ENCODE measurements at regions not wholly inside any gene's neighbourhood (a gene's known extent, or its start where the extent isn't known, plus 50 kb on each side); places are given as distances from the start of the nearest gene placed in this dataset.
"Not testable (repeated sequence)": the region's sequence is repeated elsewhere in the genome, so short reads cannot be mapped to it uniquely, and the experiment has no call there.

DNA sequence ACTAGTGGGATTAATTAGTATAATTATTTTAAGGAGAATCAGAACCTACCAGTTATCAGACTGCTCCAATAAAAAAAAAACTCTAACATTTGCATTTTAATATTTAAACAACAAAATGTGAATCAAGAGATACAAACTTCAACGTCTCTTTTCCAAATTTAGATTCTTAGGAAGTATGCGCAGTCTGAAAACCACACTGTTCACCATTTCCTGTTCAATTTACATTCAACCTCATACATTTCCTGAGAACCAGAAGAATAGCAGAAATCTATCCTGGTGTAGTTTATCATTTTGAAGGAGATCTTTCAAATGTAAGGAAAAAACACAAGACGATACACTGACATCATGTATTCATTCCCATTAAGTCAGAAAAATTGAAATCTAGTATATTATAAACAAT is 869.2 kb downstream of the EFNA5 start:
- no peak for DNase-seq (ENCODE audit: low spot score)

DNA sequence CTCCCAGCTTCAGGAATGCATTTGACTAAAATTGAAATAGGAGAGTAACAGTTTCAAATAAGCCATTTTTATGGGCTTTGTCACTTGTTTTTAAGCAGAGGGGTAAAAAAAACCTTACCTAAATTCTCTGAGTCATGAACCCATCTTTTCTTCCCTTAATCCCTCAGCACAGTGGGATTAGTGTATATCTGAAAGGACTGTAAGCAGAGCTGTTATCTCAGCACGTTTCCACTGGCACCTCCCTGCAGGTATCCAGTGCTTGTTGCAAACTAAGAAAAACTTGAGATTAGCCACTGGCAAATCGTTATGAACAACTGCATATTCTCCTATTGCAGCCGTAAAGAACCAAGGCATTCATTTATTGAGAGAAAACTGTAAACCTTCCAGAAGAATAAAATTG is 872.7 kb downstream of the EFNA5 start:
- DNase-seq (ENCODE audit: low spot score), result no peak

DNA sequence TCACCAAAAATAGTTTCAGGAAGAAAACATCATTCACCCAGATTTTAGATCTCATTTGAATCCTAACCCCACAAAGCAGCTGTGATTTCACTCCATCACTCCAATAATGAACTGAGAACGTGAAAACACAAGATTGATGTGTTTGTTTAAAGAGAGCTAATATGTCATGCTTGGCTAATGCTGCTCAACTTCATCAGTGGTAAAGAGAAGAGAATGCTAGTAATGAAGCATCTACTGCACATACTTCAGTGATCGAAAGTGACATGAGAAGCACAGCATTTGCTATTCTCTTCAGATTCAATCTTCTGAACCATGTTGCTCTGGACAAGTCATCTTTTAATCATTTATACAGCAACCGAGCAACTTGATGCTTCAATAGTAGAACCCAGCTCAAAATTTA is 874.7 kb downstream of the EFNA5 start:
- DNase-seq (ENCODE audit: low spot score), result no peak

DNA sequence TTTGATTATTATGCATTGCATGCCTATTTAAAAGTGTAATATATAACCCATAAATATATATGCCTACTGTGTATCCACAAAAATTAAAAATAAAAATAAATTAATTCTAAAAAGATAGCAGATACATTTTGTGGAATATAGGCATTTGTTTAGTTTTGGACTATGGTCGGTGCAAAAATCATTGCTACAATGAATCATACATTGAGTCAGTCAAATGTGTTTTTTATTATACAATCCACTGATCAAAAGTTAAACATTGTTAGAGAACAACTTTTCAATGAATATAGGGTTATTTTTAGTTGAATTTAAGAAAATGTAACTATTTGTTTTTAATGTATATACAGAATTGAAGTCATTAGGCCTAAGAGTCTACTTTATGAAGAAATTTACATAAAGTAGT is 885.9 kb downstream of the EFNA5 start:
- no peak for DNase-seq (ENCODE audit: low spot score)

DNA sequence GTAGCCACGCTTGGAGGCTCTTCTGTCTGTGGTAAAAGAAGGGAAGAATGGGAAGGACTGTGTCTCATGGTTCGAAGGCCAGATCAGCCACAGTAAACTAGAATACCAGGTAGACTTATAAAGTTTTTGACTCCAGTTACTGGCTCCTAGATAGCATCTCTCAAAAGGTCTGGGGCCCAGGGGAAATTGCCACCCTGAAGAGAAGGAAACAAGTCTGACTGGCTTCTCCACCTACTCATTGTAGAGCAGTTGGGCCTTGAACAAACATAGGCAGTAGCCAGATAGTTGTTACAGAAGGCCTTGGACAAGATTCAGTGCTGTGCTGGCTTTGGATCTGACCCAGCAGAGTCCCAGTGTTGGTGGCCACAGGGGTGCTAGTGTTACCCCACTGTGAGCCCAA is 890.4 kb downstream of the EFNA5 start:
- no peak for DNase-seq (ENCODE audit: low spot score)

DNA sequence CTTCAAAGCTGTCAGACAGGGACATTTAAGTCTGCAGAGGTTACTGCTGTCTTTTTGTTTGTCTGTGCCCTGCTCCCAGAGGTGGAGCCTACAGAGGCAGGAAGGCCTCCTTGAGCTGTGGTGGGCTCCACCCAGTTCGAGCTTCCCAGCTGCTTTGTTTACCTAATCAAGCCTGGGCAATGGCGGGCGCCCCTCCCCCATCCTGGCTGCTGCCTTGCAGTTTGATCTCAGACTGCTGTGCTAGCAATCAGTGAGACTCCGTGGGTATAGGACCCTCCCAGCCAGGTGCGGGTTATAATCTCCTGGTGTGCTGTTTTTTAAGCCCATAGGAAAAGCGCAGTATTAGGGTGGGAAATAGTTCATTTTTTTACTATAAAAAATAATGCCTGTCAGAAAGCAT is 894.2 kb downstream of the EFNA5 start:
- DNase-seq (ENCODE audit: low spot score), result not testable (repeated sequence)

DNA sequence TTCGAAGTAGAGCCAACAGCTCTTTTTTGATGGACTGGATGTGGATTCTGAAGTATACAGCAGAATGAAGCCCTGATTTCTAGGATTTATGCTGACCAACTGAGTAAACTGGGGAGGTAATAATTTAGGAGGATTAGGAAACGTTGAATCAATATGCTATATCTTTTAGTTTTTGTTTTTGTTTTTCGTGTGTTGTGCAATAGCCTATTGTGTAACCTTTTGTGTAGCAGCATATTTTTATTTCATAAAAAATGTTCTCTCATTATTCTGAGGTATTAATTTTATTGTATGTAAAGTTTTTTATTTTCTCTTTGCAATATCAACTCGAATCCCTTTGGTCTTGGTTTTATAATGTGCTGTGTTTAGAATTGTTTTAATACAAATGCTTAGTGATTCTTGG is 902.3 kb downstream of the EFNA5 start:
- DNase-seq (ENCODE audit: low spot score), result no peak

DNA sequence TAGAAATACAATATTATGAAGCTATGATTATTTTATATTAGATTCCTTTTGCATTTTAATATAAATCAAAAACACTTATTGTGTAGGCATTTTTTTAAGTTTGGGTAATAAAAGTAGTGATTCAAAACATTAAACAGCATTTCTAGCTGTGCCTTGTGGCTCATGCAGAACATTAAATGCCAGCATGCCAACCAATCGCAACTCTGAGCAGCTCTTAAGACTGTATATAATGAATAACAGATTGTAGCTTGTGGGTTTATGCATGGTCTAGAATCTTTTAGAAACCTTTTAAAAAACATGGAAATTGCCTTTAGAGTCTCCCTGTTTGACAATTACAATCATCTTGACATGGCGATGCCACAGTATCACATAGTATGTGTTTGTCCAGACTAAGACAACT is 903.8 kb downstream of the EFNA5 start:
- no peak for DNase-seq (ENCODE audit: low spot score)

DNA sequence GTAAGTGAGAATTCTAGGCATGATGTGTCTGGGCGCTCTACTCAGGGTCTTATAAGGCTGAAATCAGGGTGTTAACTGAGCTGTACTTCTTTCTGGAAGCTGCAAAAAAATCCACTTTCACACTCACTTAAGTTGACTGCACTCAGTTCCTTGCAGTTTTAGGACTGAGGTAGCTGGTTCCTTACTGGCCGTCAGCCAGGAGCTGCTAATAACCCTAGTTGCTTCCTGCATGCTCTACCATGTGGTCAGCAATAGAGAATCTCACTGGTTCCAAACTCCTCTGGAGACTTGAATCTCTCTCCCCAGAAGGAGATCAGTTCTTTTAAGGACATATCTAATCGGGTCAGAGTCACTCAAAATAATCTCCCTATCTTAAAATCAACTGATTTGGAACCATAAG is 911.2 kb downstream of the EFNA5 start:
- DNase-seq (ENCODE audit: low spot score), result no peak

DNA sequence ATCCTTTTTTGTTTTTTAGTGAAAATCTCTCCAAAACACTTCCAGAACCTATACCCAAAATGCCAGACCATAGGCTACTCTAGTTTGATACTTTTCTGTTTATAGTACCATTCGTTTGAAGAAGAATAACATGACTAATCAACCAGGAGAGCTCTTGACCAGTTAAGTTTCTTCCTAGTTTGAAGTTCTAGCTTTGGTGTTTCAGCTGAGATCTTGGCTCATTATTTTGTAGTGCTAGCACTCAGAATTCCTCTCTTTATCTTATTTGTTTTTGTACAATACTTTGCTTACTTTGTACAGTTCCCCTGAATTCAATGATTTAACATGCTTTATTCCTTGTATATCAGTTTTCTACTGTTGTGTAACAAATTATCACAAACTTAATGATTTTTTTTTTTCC is 911.6 kb downstream of the EFNA5 start:
- DNase-seq (ENCODE audit: low spot score), result no peak

DNA sequence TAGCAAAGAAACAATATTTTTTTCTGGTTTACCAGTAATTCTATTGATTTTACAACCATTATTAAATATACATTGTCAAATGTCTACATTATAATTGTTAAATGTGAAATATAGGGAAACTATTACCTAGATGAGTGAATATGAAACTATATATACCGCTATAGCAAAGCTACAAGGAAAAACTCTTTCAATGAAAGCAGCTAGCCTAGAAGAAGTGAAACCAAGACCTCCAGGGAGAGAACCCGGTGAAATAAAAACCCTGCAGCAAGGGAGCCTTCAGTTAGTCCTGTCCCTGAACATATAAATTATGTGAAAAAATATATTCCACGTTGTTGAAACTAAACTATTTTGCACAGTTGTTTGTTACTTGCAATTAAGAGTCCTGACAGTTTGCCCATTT is 913.1 kb downstream of the EFNA5 start:
- no peak for DNase-seq (ENCODE audit: low spot score)

DNA sequence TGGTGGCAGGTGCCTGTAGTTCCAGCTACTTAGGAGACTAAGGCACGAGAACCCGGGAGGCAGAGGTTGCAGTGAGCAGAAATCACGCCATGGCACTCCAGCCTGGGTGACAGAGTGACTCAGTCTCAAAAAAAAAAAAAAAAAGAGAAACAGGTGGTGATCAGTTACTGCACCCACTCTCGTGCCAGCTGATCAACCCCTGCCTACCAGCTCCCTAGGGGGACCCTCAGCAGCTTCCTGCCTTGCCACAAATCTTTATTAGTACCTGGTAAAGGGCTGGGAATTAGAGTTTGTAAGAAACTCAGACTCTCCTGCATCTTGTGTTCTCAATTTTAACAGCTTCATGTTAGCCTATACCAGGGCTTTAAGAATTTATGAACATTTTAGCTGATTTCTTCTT is 914.9 kb downstream of the EFNA5 start:
- no peak for DNase-seq (ENCODE audit: low spot score)

DNA sequence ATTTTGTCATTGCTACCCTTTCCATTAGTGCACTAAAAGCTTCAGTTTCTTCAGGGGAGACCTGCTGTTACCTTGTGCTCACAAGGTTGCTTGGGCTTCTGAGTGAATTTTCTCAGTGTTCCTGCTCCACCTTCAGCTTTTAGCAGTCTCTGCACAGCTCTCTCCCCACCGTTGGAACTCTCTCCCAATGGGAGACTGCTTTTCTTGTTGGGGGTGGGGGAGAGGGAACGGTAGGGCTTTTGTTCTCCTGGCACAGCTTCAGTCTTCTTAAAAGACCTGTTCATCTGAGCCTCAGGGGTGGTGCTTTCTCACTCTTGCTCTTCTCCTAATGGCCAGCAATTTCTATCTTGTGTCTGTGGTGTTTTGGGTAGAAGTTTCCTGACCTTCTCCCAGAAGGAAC is 915.7 kb downstream of the EFNA5 start:
- DNase-seq (ENCODE audit: low spot score), result no peak

DNA sequence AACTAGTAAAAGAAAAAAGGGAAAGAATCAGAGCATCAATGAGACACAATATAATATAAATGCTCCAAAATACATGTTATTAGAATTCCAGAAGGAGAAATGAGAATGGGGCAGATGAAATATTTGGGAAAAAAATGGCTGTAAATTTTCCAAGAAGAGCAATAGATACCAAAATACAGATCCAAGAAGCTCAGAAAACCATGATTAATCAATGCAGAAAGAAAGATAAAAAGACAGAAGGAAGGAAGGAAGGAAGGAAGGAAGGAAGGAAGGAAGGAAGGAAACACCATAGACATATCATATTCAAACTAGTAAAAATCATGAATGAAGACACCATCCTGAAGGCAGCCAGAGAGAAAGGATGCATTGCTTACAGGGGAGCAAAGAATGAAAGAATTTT is 920.9 kb downstream of the EFNA5 start:
- DNase-seq (ENCODE audit: low spot score), result no peak

DNA sequence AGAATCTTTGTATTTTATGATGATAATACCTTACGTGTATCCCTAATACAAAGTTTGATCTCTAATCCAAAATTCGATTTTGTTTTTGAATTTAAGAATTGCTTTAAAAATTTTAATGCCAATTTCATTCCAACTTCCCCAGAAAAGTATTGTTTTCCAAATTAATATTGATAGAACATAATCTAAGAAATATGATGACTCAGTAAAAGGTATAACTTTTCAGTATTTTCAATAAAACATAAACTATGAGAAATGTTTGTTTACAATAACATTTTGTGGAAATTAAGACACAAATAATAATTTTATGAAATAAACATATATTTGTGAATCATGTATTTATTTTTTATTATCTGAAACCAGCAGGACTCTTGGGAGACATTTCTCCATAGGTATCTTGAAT is 931.6 kb downstream of the EFNA5 start:
- DNase-seq (ENCODE audit: low spot score), result no peak

DNA sequence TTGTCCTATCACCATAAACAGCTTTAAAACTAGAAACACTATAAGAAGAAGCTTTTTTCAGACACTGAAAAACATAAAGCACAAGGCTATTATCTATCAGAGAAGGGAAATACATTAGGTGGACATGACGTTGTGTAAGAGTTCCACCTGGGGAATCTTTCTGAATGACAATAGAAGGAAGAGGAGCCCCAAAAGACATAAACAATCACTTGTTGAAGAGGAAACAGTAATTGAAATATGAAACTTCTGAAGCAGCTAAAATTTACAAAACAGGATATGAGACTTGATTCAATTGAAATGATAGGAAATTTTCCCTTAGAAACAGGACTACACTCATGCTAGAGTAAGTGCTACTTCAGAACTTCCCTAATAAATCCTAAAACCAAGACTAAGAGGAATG is 933.6 kb downstream of the EFNA5 start:
- no peak for DNase-seq (ENCODE audit: low spot score)

DNA sequence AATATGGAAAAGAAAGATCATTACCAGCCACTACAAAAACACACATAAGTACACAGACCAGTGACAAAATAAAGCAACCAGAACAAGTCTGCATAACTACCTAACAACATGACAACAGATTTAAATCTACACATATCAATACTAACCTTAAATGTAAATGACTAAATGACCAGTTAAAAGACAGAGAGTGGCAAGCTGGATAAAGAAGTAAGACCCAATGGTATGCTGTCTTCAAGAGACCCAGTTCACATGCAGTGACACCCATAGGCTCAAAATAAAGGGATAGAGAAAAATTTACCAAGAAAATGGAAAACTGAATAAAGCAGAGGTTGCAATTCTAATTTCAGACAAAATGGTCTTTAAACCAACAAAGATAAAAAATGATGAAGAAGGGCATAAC is 938.1 kb downstream of the EFNA5 start:
- DNase-seq (ENCODE audit: low spot score), result no peak

DNA sequence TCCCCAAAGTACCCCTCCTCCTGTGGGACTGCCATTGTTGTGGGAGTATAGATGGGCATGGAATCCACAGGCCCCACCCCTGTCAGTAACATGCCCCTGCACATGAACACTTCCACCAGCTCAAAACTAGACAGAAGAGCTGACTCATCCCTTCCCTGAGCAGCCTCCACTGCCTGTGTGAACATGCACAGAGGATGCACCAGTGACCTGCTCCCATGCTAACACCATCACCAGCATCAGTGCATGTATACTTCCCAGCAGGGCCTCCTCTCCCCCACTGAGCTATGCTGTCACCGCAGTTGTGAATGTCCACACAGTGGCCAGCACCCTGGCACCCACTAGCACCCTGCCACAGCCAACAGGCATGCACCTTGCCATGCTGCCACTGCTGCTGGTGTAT is 939.8 kb downstream of the EFNA5 start:
- no peak for DNase-seq (ENCODE audit: low spot score)

DNA sequence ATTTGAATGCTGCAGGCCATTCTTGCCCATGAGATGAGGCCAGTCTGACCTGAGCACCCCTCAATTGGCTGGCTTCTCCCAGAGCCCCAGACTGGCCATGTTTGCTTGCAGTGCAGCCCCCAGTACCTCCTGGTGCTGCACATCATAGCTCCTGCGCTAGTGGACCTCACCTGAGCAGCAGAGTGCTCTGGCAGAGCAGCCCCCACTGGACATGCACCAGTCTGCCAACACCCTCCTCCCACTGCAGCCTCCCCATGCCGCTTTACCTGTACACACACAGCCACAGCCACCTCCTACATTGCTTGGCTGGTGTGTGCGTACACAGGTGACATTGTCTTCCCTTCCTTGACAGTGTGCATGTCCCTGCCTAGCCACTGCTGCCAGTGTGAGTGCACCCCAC is 940.2 kb downstream of the EFNA5 start:
- DNase-seq (ENCODE audit: low spot score), result no peak

DNA sequence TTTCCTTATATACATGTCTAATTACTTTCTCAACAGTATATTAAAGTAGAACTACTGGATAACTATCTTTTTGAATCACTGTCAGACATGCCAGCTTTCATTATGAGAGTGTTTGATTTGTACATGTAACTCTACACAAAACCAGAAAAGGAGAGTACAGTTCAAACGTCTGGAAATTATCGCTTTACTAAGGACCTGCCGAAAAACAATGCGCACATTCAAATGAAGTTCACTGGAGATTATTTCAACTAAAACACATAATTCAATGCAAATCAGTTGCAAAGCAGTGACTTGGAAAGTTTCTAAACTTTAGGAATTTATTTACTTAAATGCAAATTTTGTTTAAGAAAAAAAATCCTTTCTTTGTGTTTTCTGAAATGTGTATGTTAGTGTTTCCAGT is 942.5 kb downstream of the EFNA5 start:
- DNase-seq (ENCODE audit: low spot score), result no peak

DNA sequence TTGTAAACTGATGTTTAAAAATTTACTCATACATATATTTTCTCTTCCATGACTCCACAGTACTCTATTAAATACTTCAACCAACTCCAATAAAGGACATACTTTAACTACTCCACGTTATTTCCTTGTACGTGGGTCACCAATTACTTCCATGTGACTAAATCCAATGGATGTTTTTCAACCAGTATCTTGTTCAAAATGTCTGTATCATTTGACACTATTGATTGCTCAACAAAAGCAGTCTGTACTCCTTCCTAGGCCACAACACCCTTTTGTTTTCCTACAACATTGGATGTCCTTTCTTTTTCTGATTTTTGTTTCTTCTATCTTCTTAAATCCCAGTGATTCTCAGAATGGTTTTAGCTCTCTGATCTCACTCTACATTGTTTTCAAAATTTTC is 943.7 kb downstream of the EFNA5 start:
- peak; percentile 10 for DNase-seq (ENCODE audit: low spot score)

DNA sequence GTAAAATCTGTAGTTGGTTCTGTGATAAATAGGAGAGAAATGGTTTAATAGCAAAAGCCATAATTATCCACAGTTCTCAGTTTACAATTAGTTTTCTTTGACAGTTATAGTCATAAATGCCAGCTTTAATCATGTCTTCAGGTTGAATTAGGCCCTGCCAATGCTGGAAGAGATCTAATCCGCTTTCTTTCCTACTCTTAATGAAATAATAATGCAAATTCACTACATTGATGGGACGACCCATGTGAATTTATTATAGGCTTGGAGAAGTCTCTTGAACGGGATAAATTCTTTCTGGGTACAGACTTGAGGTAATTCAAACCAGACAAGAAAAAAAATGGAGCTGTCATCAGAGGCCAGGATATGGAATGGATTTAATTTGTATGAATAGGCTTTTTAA is 950.4 kb downstream of the EFNA5 start:
- no peak for DNase-seq (ENCODE audit: low spot score)

DNA sequence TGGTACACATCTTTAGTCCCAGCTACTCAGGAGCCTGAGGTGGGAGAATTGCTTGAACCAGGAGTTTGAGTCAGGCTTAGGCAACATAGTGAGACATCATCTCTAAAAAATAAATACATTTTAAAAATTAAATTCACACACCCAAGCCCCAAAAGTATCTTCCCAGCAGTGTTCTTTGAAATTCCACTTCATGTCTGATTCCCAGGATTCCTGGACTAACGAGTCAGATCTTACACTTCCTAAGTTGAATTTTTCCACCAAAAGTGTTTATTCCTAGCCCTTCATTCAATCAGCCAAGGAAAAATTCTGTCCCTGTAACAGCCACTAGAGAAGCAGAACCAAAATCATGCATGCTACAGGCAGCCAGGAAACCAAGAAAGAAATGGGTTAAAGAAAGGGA is 970.9 kb downstream of the EFNA5 start:
- DNase-seq (ENCODE audit: low spot score), result no peak

DNA sequence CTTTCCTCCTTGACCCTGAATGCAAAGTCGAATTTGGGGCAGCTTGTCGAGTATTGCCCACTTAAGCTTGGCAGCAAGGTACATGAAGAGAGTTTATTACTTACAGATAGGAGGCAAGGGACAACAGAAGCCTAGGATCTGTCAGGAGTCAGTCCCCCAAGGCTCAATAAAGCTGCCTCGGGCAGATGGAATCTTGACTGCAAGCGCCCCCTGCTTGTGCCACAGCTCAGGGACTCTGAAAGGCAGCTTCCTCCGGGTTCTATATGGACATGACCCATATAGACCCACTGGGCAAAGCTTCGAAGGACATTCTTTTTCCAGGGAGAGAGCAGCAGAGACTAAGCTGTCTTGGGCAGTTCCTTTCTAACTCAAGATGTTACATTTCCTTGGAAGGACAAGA is 971.5 kb downstream of the EFNA5 start:
- no peak for DNase-seq (ENCODE audit: low spot score)

DNA sequence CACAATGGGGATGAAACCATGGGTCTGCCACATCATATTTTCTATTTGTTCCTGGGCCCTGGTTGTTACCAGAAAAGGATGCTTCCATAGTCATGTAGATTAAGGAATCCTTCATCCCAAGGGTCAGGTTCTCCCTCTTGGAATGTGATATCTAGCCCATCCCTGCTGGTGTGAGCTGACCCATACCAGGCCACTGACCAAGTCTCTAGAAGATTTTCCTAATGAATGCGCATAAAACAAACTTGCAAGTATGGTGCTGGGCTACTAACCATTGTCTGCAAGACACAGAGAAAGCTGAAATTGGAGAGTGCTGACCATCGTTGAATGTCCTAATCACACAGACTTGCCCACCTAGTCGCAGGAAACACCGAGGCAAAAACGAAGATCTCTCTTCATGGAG is 972.6 kb downstream of the EFNA5 start:
- no peak for DNase-seq (ENCODE audit: low spot score)

DNA sequence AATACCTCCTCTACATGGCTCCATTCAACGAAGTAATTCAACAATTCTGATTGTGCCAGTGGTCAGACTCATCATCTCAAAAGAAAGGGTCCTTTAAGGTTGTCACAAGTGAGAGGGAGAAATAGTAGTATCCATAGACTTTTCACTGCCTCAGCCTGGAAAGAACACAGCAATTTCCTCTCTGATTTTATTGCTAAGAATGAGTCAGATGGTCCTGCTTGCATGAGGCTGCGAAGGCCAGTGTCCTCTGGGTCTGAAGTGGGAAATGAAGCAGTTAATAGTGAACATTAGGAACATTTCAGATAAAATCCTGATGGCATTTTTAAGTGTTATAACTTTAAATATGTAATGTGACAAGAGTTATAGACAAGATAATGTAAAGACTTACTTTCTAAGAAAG is 979.0 kb downstream of the EFNA5 start:
- no peak for DNase-seq (ENCODE audit: low spot score)

Data from pons (tissue), 1 donor.